GM21515 (cell line): ENCODE measurements at regions not wholly inside any gene's neighbourhood (a gene's known extent, or its start where the extent isn't known, plus 50 kb on each side); places are given as distances from the start of the nearest gene placed in this dataset.
"Not testable (repeated sequence)": the region's sequence is repeated elsewhere in the genome, so short reads cannot be mapped to it uniquely, and the experiment has no call there.

Source experiments
- ATAC-seq: cut with Tn5 transposase; IDR thresholded peaks from one replicate; pipeline ENCODE4 v1.9.1; 2021; ENCODE audit not compliant: unreplicated experiment

DNA sequence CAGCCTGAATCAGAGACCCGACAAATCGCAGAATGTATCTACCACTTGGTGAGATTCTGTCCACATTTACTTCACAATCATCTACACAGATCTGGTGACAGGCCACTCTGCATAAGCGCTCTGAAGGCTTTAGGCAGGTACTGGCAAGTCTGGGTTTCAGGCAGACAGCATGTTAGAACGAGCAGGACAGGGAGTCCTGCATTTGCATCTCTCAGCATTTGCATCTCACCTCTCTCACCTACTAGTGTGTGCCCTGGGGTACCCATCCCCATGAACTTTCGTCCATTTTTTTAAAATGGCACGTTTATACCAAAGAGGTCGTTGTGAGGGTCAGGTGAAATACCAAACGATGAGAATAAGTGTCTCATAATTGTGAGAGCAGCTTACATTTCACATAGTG, 108.2 kb downstream of the SPATA31A1 start:
- not testable (repeated sequence) for ATAC-seq

DNA sequence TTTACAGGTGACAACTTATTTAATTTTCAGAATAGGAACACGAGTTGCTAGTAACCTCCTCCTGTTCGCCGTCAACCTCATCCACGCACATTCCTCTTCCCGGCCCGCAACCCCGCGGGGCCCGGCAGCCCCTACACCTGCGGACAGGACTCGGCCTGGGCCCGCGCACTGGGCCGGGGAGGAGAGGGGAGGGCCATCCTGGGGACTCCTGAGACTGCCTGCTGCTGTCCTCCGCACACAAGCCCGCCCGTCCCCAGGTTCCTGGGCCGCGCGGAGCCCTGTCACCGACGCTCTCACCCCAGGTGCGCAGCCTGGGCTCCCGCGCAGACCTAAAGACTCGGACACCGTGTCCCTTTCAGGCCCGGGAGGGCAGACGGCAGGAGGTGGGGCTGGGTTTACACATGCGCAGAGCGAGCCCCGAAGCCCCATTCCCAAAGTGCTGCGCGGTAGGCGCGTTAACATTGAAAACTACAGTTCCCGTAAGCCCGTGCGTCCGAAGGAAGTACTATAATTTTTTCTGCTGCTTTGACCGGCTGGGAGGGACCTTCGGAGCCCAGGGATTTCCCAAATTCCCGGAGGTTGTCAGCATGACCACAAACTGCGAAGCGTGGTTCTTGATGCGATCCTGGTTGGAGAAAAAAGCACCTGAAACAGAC, 108.8 kb downstream of the SPATA31A1 start:
- peak; percentile 97 for ATAC-seq

DNA sequence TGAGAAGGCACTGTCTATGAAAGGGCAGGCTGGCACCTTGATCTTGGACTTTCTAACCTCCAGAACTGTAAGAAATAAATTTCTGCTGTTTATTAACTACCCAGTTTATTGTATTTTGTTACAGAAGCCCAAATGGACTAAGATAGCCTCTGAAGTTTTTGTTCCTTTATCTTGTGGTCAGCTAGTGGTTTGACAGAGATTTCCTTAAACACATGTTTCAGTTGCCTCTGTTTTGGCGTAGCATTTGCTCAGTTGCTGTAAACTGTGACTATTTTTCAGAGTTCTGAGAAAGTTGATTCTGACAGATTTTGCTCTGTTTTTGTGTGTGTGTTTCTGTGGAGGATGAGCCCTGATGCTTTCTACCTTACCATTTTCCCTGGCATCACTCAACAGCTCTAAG, 119.0 kb downstream of the SPATA31A1 start:
- ATAC-seq: peak; percentile 99

DNA sequence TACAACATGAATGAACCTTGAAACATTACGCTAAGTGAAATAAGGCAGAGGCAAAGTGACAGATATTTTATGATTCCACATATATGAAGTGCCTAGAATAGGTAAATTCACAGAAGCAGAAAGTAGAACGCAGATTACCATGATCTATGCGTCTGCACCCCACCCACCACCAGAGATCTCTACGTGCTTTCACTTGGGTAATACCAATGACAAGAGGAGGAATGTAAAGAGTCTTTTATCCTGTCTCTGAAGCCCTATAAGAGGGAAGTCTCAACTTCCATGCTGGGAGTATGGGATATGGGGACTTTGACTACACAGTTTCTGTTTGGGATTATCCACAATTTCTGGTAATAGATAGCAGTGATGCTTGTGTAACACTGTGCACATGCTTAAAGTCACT, 127.6 kb downstream of the SPATA31A1 start:
- ATAC-seq: not testable (repeated sequence)

DNA sequence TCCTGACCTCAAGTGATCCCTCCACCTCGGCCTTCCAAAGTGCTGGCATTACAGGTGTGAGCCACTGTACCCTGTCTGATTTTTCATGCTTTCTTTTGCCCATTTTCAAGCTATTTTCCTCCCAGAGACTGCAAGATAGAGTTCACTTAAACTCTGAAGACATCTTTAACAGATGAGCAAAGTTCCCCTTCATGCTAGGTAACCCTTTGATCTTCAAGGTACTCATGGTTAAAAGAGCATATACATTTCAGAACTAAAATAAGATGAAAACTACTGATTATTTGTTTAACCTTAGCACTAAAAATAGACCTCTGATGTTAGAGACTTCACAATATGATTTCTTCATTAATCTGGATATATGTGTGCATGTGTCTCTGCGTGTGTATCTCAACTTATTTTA, 128.4 kb downstream of the SPATA31A1 start:
- ATAC-seq: peak; percentile 19

DNA sequence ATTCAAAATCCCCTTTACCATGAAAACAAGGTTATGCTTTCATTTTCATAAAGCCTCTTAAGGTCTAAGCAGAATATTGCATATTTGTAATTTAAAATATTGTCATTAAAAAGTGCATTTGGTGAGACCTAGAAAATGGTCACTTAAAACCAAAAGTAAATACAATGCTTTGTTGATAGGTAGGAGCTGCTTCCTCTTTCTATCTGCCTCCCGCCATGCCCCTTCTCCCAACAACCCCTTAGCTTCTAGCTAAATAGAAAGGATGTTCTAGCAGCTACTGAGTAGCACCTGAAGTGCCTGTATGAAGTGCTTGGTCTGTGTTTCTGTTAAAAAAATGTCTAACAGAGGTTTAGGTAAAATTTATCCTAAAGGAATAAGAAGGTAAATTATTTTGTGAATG, 128.8 kb downstream of the SPATA31A1 start:
- peak; percentile 88 for ATAC-seq

DNA sequence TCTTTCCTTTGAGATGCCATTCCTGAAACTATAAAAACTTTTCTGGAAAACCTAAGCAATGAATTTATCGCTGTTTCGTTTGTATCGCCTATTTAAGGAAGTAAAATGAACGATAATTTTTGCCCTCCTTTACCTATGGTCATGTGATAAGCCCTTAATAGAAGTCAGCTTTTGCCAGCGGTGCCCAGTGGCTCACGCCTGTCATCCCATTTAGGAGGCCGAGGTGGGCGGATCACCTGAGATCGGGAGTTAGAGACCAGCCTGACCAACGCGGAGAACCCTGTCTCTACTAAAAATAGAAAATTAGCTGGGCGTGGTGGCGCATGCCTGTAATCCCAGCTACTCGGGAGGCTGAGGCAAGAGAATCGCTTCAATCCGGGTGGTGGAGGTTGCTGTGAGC, 132.0 kb downstream of the SPATA31A1 start:
- not testable (repeated sequence) for ATAC-seq

DNA sequence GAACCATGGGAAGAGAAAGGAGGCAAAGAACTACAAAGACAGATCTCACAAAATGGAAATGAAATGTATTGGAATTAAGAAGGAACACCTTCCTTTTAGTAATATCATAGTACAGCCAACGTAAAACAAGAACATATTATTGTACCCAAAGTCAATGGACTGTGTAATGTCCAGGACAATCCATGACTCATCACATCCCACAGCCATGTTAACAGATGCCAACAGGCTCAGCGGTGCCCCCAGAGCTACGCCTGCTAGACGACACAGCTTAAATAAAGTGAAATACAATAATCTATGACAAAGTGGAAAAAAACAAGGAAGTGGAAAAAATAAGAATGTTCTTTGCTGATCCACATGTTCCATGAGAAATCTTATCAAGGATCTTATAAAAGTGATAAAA, 140.8 kb downstream of the SPATA31A1 start:
- ATAC-seq: not testable (repeated sequence)

DNA sequence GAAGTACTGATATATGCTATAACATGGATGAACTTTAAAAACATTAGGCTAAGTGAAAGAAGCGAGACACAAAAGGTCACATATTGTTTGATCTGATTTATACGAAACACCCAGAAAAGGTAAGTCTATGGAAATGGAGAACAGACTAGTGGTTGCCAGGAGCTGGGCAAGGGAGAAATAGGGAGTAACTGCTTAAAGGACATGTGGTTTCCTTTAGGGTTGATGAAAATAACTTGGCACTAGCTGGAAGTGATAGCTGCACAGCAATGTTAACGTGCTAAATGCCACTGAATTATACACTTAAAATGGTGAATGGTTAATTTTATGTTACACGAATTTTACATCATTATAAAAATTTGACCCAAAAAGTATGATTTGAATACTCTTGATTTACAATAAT, 147.7 kb downstream of the SPATA31A1 start:
- ATAC-seq: not testable (repeated sequence)

DNA sequence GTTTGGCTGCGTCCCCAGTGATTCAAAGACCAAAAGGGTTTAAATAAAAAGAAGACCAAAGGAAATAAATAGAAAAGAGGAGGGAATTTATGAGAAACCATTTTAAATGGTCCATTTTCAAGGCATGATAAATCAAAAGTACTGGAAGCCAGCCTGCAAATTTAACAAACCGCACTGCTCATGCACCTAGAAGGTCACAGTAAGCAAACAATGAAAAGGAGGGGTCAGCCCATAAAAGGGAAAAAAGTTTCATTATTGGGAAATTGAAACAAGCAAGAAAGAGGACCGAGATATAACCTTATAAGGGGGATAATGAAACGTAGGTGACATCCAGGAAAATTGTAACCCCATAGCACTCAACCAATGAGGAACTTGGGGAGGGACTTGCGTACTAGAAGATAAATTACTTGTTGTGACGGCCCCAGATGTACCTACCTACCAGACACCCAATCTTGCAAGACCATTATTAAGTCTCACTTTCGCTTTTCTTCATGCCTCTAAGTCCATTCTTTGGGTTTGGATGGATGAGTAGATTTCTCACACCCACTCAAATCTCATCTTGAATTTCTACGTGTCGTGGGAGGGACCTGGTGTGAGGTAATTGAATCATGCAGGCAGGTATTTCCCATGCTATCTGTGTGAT, 172.0 kb downstream of the SPATA31A1 start:
- not testable (repeated sequence) for ATAC-seq

DNA sequence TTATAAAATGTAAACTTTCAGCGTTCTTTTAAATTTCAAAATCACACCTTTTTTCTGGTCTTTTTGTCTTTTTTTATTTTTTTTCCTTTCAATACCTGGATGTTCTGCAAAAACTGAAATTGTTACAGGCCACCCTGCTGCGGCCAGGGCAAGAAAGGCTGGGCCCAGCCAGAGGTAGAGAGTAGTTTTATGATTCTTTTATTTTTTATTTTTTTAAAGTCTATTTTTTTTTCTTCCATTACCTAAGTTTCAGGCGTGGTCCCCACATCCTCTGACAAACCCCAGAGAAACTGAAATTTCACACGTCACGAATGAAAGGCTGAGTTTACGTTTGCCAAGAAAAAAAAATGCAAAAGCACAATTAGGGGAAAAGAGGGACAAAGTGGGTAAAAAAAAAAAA, 177.1 kb downstream of the SPATA31A1 start:
- not testable (repeated sequence) for ATAC-seq

DNA sequence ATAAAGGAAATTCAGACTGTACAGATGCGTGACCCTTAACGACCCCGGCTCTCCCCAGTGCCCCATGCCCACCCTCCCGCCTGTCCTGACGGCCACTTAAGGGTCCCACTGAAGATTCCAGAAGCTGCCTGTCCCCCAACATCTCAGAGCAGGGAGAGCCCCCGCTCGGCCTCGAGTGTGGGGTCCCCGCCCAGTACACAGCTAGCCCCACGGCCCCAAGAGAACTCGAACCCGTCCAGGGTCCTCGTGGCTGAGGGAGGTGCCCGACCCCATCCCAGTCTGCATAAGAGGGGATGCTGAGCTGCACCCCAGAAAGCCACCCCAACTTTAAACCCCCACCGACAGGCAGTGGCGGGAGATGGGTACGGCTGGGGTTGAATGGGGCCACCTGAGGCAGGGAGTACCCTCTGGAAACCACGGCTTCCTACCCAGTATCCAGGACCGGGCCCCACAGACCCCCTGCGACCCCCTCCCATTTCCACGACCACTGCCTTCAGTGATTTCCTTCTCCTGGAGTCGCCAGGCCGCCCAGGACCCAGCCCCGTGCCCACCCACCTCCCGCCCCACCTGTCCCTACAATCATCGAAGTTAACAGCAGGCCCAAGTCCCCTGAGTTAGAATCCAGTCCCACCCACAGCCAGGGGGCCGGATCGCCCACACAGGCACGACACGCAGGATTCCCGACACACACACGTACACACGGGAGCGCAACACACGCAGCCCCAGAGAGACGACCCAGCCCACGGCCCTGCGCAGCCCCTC, 177.7 kb downstream of the SPATA31A1 start:
- not testable (repeated sequence) for ATAC-seq

DNA sequence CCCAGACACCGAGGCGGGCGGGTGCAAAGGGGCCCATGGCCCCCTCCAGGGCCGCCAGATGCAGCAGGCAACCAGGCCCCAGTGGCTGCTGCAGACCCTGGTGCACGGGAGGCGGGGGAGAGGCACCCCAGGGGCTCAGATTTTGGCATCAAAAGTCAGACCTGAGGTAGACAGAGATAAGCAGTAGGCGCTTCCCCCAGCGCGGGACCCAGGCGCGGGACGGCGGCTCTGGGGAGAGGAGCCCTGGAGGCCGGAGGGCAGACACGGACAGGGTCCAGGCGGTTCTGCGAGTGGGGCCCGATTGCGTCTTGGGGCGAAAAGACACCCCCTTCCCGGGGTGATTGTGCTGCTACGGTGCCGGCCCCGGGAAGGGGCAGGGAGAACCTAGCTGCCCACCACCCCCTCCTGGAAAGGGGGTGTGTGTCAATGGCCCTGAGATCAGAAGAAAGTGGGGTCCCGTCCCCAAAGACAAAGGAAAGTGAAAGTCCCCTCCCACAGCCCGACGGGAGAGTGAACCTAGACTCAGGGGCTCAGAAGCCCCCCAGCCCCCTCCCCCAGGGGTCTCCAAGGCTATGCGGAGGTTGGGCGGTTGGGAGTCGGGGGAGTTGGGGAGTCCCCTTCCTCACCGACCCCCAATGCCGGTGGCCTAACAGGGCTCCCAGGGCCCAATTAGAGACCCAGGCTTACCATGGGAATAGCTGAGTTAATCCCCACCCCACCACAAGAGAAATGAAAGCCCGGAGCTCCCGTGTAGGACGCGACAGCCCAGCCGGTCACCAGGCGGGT, 178.5 kb downstream of the SPATA31A1 start:
- not testable (repeated sequence) for ATAC-seq

DNA sequence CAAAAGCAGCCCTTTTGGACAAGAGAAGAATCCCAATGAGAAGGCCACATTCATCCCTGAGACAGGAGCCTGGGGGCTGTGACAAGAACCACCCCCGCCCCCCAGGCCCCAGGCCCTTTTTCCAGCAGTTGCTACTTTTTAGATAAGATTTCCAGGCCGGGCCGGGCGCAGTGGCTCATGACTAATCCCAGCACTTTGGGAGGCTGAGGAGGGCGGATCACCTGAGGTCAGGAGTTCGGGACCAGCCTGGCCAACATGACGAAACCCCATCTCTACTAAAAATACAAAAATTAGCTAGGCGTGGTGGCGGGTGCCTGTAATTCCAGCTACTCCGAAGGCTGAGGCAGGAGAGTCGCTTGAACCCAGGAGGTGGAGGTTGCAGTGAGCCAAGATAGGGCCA, 179.4 kb downstream of the SPATA31A1 start:
- ATAC-seq: not testable (repeated sequence)

DNA sequence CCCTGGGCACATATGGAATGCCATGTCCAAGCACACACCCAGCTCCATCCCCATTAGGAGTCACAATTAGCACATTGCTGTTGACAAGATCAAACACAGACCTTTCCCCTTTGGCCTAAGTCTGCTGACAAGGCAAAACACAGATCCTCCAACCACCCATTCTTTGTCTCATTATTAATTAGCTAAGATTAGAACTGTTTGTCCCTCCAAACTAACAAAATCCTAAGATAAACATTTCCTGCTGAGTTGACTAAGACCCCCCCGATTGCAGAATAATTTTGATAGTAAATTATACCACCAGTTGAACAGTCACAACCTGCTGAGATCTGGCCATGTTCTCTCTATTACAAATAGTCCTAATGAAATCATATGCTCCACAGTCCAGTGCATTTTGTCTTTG, 186.7 kb downstream of the SPATA31A1 start:
- not testable (repeated sequence) for ATAC-seq

DNA sequence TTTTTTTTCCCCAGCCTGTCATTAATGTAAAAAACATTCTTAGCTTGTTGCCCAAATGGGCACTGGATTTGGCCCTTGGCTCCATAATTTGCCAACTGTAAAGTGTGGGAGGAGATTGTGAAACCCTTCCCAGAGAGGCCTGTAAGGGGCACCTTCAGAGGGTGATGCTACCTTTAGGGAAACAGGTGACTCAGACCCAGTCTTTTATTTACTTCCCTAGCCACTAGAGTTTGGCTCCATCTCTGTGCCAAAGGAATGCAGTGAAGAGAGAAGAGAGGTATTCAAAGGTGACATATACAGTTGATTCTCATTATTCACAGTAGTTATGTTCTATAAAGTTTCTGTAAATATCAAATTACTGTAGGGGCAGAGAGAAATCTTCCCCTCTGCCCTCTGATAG, 189.6 kb downstream of the SPATA31A1 start:
- ATAC-seq: not testable (repeated sequence)

DNA sequence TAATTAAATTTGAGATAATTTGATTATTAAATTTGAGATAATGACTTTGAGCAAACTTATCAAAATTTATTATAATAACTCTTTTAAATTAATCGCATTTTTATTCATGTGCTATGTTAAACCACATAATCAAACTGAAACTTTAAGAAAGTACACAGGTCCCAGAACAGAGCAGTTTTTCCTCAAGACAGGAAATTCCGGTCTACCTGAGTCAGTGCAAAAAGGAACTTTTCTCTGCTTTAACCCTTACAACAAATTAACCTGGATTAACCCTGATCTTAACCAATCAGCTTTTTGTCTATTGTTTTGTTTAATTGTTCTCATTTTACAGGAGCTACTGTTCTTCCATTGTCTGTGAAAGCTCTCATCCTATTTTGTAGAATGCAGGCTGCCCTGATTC, 195.1 kb downstream of the SPATA31A1 start:
- not testable (repeated sequence) for ATAC-seq

DNA sequence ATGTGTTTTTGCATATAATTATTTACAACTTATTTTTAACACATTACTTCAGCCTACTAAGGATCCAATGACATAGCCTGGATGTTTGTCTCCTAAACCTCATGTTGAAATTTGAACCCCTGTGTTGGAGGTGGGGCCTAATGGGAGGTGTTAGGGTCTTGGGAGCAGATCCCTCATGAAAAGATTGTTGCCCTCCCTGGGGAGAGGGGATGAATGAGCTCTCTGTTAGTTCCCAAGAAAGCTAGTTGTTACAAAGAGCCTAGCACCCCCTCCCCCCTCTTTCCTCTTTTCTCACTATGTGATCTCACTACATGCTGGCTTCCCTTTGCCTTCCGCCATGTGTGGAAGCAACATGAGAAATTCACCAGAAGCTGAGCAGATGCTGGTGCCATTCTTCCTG, 196.1 kb downstream of the SPATA31A1 start:
- not testable (repeated sequence) for ATAC-seq

DNA sequence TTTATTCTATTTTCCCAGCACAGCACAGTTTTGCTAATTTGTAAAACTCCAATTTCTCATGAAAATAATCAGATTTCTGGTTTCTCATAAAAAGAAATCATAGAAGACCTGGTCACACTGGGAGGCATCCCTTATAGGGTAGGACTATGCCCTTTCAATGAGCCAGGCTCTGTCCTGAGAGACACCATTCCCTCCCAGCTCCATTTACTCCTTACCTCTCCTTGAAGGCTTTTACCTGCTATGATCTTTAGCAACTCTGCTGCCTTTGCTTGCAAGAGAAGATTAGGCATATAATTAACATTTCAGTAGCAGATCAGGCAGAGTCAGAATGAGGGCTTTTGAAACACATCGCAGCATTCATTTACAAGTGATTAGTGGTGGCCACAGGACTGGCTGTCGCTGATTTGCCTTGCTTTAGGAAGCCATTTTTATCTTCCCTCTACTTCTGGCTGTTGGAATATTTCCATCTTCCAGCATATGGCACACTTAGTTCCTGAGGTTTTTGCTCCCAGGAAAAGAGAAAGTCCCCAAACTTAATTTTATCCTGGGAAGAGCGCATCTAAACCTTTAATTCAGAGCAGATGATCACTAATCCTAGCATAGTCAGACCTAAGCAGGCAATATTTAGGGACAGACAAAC, 196.9 kb downstream of the SPATA31A1 start:
- ATAC-seq: not testable (repeated sequence)

DNA sequence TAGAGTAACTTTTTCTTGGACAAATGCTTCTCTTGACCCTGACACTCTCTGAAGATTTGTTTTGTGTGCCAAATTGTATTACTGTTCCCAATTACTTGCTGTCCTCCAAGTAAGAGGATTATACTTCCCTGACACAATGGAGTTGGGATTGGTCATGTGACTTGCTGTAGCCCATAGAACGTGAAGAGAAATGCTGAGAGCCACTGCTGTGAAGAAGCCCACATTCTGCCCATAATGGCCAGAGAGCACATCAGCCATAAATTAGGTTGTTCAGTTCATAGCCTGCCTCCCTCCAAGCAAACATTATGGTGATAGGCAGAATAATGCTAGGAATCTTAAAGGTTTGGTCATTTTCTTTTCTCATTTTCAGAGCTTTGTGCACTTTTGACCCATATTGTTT, 198.9 kb downstream of the SPATA31A1 start:
- not testable (repeated sequence) for ATAC-seq

DNA sequence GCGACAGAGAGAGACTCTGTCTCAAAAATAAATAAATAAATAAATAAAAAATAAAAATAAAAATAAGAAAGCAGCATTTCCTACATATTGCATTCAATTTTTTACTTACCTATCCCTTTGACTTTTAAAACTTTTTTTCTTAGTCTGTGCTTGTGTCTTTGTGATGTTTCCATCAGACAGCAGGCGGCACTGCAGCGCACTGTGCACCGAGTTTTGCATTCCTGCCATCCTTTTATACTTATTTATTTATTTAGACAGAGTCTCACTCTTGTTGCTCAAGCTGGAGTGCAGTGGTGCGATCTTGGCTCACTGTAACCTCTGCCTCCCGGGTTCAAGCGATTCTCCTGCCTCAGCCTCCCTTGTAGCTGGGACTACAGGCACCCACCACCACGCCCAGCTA, 203.9 kb downstream of the SPATA31A1 start:
- ATAC-seq: not testable (repeated sequence)
